Liver (tissue), 8 donors: ENCODE measurements at regions not wholly inside any gene's neighbourhood (a gene's known extent, or its start where the extent isn't known, plus 50 kb on each side); places are given as distances from the start of the nearest gene placed in this dataset.
"Not testable (repeated sequence)": the region's sequence is repeated elsewhere in the genome, so short reads cannot be mapped to it uniquely, and the experiment has no call there.

Experiments used
- DNase-seq: peaks from one replicate; pipeline ENCODE4 v3.0.0-alpha.2; 2017; ENCODE audit warnings: low spot score
- H3K27ac ChIP-seq, 2 donors: one replicate each; pipeline ENCODE4 v1.7.0; 2013; ENCODE audit warnings: inconsistent platforms in 2 of 2, low read length in 2 of 2, control low read depth in 1 of 2, low read depth in 1 of 2, mild to moderate bottlenecking in 1 of 2
- H3K27me3 ChIP-seq, 4 donors: one replicate each; pipeline versions ENCODE4 v1.6.1 to v1.7.0; 2013; ENCODE audit warnings: low read length in 3 of 4, inconsistent platforms in 1 of 4, mild to moderate bottlenecking in 1 of 4, moderate library complexity in 1 of 4; ENCODE audit not compliant: control insufficient read depth in 4 of 4, insufficient read depth in 4 of 4
- H3K36me3 ChIP-seq, 4 donors: one replicate each; pipeline versions ENCODE4 v1.6.1 to v1.7.0; 2013; ENCODE audit warnings: low read length in 3 of 4, mild to moderate bottlenecking in 3 of 4, low read depth in 1 of 4, moderate library complexity in 1 of 4; ENCODE audit not compliant: control insufficient read depth in 4 of 4, insufficient read depth in 3 of 4
- H3K4me1 ChIP-seq, 4 donors: one replicate each; pipeline versions ENCODE4 v1.6.1 to v1.7.0; 2013; ENCODE audit warnings: low read length in 3 of 4, mild to moderate bottlenecking in 3 of 4, moderate library complexity in 1 of 4; ENCODE audit not compliant: control insufficient read depth in 4 of 4, insufficient read depth in 4 of 4
- H3K4me3 ChIP-seq, 3 donors: one replicate each; pipeline versions ENCODE4 v1.6.1 to v1.7.0; 2013; ENCODE audit warnings: low read length in 3 of 3, control low read depth in 1 of 3, low read depth in 1 of 3, mild to moderate bottlenecking in 1 of 3
- H3K9ac ChIP-seq, 2 donors: one replicate each; pipeline ENCODE4 v1.7.0; 2013; ENCODE audit warnings: low read length in 2 of 2, mild to moderate bottlenecking in 2 of 2, moderate library complexity in 2 of 2, control low read depth in 1 of 2, low read depth in 1 of 2
- H3K9me3 ChIP-seq, 4 donors: one replicate each; pipeline versions ENCODE4 v1.6.1 to v1.7.0; 2013; ENCODE audit warnings: low read length in 3 of 4; ENCODE audit not compliant: control insufficient read depth in 4 of 4
- FOXA2 ChIP-seq: IDR thresholded peaks from 2 replicates; pipeline ENCODE4 v1.6.1; 2016; ENCODE audit warnings: antibody characterized with exemption
- HNF4A ChIP-seq, 2 donors: conservative IDR thresholded peaks; 2 replicates each; pipeline ENCODE4 v1.6.1; 2016; ENCODE audit warnings: antibody characterized with exemption in 2 of 2, mild to moderate bottlenecking in 2 of 2
- MAX ChIP-seq: IDR thresholded peaks from 2 replicates; pipeline ENCODE4 v1.6.1; 2016; ENCODE audit warnings: antibody characterized with exemption
- RAD21 ChIP-seq, 2 donors: IDR thresholded peaks; 2 replicates each; pipeline ENCODE4 v1.6.1; 2016; ENCODE audit warnings: antibody characterized with exemption in 2 of 2, mild to moderate bottlenecking in 2 of 2
- RXRA ChIP-seq, 2 donors: IDR thresholded peaks; 2 replicates each; pipeline ENCODE4 v1.6.1; 2017 to 2018; ENCODE audit warnings: antibody characterized with exemption in 2 of 2, mild to moderate bottlenecking in 1 of 2
- SP1 ChIP-seq: IDR thresholded peaks from 2 replicates; pipeline ENCODE4 v1.6.1; 2018; ENCODE audit warnings: antibody characterized with exemption, mild to moderate bottlenecking
- TAF1 ChIP-seq: conservative IDR thresholded peaks from 2 replicates; pipeline ENCODE4 v1.6.1; 2016; ENCODE audit warnings: antibody characterized with exemption, mild to moderate bottlenecking
- YY1 ChIP-seq: IDR thresholded peaks from 2 replicates; pipeline ENCODE4 v1.6.1; 2016; ENCODE audit warnings: antibody characterized with exemption, mild to moderate bottlenecking
- WGBS: extraction: QIAGEN DNeasy Blood & Tissue Kit; methylation state at CpG from one replicate; pipeline ENCODE4 v1.1.7; 2013; 5-methylcytosine and 5-hydroxymethylcytosine counted together
- TF ChIP-seq, protein P1 (sequence below): IDR thresholded peaks from 2 replicates; pipeline ENCODE4 v1.6.1; 2016; ENCODE audit warnings: antibody characterized with exemption
- TF ChIP-seq, protein P2 (sequence below): IDR thresholded peaks from 2 replicates; pipeline ENCODE4 v1.6.1; 2016; ENCODE audit warnings: antibody characterized with exemption
- TF ChIP-seq, protein P3 (sequence below): fragments of 150-350 bp; IDR thresholded peaks from 2 replicates; pipeline ENCODE4 v1.5.1; 2017; ENCODE audit warnings: improper control_type of control experiment, low read depth, low read length; ENCODE audit not compliant: missing input control
- donor health status: healthy.
- donor health status: healthy.
- donor health status: healthy.
- donor health status: healthy.
- donor health status: healthy.

DNA sequence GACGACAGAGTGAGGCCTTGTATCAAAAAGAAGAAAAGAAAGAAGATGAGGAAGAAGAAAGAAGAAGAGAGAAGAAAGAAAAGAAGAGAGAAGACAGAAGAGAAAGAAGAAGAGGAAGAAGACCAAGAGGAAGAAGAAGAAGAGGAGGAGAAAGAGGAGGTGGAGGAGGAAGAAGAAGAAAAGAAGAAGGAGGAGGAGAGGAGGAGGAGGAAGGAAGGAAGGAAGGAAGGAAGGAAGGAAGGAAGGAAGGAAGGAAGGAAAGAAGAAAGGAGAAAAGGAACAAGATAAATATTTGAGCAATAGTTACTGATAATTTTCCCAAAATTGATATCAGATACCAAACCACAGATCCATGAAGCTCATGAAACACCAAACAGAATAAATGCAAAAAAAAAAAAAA is 169.7 kb upstream of the TMEM45B start (continued):
- TF ChIP-seq YY1, result no peak
- TF ChIP-seq, protein P1, sequence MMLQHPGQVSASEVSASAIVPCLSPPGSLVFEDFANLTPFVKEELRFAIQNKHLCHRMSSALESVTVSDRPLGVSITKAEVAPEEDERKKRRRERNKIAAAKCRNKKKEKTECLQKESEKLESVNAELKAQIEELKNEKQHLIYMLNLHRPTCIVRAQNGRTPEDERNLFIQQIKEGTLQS, result no peak
- no peak for TF ChIP-seq TAF1
- TF ChIP-seq, protein P2, sequence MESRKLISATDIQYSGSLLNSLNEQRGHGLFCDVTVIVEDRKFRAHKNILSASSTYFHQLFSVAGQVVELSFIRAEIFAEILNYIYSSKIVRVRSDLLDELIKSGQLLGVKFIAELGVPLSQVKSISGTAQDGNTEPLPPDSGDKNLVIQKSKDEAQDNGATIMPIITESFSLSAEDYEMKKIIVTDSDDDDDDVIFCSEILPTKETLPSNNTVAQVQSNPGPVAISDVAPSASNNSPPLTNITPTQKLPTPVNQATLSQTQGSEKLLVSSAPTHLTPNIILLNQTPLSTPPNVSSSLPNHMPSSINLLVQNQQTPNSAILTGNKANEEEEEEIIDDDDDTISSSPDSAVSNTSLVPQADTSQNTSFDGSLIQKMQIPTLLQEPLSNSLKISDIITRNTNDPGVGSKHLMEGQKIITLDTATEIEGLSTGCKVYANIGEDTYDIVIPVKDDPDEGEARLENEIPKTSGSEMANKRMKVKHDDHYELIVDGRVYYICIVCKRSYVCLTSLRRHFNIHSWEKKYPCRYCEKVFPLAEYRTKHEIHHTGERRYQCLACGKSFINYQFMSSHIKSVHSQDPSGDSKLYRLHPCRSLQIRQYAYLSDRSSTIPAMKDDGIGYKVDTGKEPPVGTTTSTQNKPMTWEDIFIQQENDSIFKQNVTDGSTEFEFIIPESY, result no peak

GRCh38 chr11:129650044-129650443 is 165.6 kb upstream of the TMEM45B start:
- H3K9ac ChIP-seq, DNase-seq, H3K27me3 ChIP-seq, H3K36me3 ChIP-seq, H3K27ac ChIP-seq, H3K9me3 ChIP-seq, H3K4me3 ChIP-seq, H3K4me1 ChIP-seq: not testable (repeated sequence)
- WGBS, result 92% methylated on average over 4 of the region's 4 CpGs

DNA sequence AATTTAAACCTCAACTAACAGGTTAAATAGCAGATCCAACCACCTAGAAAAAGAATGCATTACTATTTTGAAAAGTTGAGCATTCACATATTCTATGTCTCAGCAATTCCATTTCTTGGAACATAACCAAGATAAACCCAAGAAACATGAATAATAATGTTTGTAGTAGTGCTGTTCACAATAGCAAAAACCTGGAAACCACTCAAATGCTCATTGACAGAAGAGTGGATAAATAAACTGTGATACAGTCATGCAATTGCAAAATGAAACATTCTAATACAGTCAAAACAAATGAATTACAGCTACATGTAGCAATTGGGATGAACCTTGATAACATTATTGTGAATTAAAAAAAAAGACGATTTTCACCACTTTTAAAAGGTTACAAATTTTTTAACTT is 162.8 kb upstream of the TMEM45B start:
- TF ChIP-seq YY1 (no peak), RXRA (IDR thresholded peaks at IDR 0.05) (no peak), HNF4A (conservative IDR thresholded peaks at IDR 0.05) (no peak)
- H3K27ac ChIP-seq, result no peak overlapping the region
- H3K9ac ChIP-seq, result no peak overlapping the region
- H3K9me3 ChIP-seq, result peaks cover 0 to 12% (median 8%) of the 10 kb centered on the region in 4 donors
- no peak overlapping the region for H3K4me3 ChIP-seq
- no peak for DNase-seq
- no peaks in the 10 kb centered on the region for H3K36me3 ChIP-seq
- no peaks in the 10 kb centered on the region for H3K4me1 ChIP-seq
- 71% methylated on average over 1 of the region's 1 CpG for WGBS
- no peaks in the 10 kb centered on the region for H3K27me3 ChIP-seq

DNA sequence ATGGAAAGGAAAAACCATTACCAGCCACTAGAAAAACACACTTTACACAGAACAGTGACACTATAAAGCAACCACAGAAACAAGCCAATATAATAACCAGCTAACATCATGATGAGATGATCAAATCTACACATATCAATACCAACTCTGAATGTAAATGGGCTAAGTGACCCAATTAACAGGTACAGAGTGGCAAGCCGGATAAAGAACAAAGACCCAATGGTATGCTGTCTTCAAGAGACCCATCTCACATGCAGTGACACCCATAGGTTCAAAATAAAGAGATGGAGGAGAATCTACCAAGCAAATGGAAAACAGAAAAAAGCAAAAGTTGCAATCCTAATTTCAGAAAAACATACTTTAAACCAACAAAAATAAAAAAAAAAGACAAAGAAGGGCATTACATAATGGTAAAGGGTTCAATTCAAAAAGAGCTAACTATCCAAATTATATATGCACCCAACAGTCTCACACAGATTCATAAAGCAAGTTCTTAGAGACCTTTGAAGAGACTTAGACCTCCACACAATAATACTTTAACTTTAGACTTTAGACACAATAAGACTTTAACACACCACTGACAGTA is 160.3 kb upstream of the TMEM45B start:
- WGBS, result 33% methylated on average over 1 of the region's 1 CpG
- H3K4me3 ChIP-seq, result no peak overlapping the region
- TF ChIP-seq MAX (no peak), RAD21 (IDR thresholded peaks at IDR 0.05) (no peak), HNF4A (conservative IDR thresholded peaks at IDR 0.05) (no peak), FOXA2 (no peak), TAF1 (no peak), SP1 (no peak)
- TF ChIP-seq, protein P3, sequence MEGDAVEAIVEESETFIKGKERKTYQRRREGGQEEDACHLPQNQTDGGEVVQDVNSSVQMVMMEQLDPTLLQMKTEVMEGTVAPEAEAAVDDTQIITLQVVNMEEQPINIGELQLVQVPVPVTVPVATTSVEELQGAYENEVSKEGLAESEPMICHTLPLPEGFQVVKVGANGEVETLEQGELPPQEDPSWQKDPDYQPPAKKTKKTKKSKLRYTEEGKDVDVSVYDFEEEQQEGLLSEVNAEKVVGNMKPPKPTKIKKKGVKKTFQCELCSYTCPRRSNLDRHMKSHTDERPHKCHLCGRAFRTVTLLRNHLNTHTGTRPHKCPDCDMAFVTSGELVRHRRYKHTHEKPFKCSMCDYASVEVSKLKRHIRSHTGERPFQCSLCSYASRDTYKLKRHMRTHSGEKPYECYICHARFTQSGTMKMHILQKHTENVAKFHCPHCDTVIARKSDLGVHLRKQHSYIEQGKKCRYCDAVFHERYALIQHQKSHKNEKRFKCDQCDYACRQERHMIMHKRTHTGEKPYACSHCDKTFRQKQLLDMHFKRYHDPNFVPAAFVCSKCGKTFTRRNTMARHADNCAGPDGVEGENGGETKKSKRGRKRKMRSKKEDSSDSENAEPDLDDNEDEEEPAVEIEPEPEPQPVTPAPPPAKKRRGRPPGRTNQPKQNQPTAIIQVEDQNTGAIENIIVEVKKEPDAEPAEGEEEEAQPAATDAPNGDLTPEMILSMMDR, result no peak
- H3K9ac ChIP-seq, result no peak overlapping the region
- no peak for DNase-seq
- no peaks in the 10 kb centered on the region for H3K36me3 ChIP-seq
- H3K4me1 ChIP-seq, result no peaks in the 10 kb centered on the region
- no peak overlapping the region for H3K27ac ChIP-seq
- peaks cover 0 to 12% (median 8%) of the 10 kb centered on the region in 4 donors for H3K9me3 ChIP-seq
- no peaks in the 10 kb centered on the region for H3K27me3 ChIP-seq
